ENCODE measurements at regions not wholly inside any gene's neighbourhood (a gene's known extent, or its start where the extent isn't known, plus 50 kb on each side); places are given as distances from the start of the nearest gene placed in this dataset.

- TF ChIP-seq, protein P1, sequence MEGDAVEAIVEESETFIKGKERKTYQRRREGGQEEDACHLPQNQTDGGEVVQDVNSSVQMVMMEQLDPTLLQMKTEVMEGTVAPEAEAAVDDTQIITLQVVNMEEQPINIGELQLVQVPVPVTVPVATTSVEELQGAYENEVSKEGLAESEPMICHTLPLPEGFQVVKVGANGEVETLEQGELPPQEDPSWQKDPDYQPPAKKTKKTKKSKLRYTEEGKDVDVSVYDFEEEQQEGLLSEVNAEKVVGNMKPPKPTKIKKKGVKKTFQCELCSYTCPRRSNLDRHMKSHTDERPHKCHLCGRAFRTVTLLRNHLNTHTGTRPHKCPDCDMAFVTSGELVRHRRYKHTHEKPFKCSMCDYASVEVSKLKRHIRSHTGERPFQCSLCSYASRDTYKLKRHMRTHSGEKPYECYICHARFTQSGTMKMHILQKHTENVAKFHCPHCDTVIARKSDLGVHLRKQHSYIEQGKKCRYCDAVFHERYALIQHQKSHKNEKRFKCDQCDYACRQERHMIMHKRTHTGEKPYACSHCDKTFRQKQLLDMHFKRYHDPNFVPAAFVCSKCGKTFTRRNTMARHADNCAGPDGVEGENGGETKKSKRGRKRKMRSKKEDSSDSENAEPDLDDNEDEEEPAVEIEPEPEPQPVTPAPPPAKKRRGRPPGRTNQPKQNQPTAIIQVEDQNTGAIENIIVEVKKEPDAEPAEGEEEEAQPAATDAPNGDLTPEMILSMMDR (IDR thresholded peaks at IDR 0.05; ENCODE audit: low read length): no peak
- TF ChIP-seq EZH2 (IDR thresholded peaks at IDR 0.05; ENCODE audit: borderline replicate concordance, low read length): no peak
Observed at GRCh38 chr13:106361621-106362020, 173.8 kb downstream of the EFNB2 start.
